DOHH2 (cell line): ENCODE measurements at regions not wholly inside any gene's neighbourhood (a gene's known extent, or its start where the extent isn't known, plus 50 kb on each side); places are given as distances from the start of the nearest gene placed in this dataset.

Experiments used
- H3F3A ChIP-seq: fragments of 200-600 bp; sonication (generic), shearing (Covaris generic); 2 replicates; pipeline ENCODE4 v1.6.0; 2016; ENCODE audit warnings: antibody characterized with exemption, mild to moderate bottlenecking; ENCODE audit not compliant: control insufficient read depth, insufficient read depth
- H3K27ac ChIP-seq: fragments of 200-600 bp; sonication (generic); 2 replicates; pipeline ENCODE4 v1.5.1; 2014; ENCODE audit warnings: low read depth, mild to moderate bottlenecking, low read length, moderate library complexity
- H3K27me3 ChIP-seq: fragments of 200-600 bp; sonication (generic); 2 replicates; pipeline ENCODE4 v1.6.1; 2014; ENCODE audit warnings: mild to moderate bottlenecking, low read length, mixed read lengths; ENCODE audit not compliant: control insufficient read depth
- H3K36me3 ChIP-seq: fragments of 200-600 bp; sonication (generic); 2 replicates; pipeline ENCODE4 v1.6.1; 2014; ENCODE audit warnings: mild to moderate bottlenecking, low read length, moderate library complexity, mixed read lengths; ENCODE audit not compliant: control insufficient read depth
- H3K4me1 ChIP-seq: fragments of 200-600 bp; sonication (generic); 2 replicates; pipeline ENCODE4 v1.6.1; 2014; ENCODE audit warnings: mild to moderate bottlenecking, low read length, mixed read lengths; ENCODE audit not compliant: control insufficient read depth
- H3K4me2 ChIP-seq: fragments of 200-600 bp; sonication (generic); 2 replicates; pipeline ENCODE4 v1.6.0; 2014; ENCODE audit warnings: mild to moderate bottlenecking, low read length, moderate library complexity
- H3K4me3 ChIP-seq: fragments of 200-600 bp; sonication (generic); 2 replicates; pipeline ENCODE4 v1.5.1; 2014; ENCODE audit warnings: mild to moderate bottlenecking, low read length, mixed read lengths
- H3K79me2 ChIP-seq: fragments of 200-600 bp; sonication (generic); 2 replicates; pipeline ENCODE4 v1.6.1; 2014; ENCODE audit warnings: mild to moderate bottlenecking, low read length, mixed read lengths; ENCODE audit not compliant: control insufficient read depth
- H3K9me2 ChIP-seq: fragments of 200-600 bp; sonication (generic); replicated peaks from 2 replicates; pipeline ENCODE4 v1.6.1; 2014; ENCODE audit warnings: mild to moderate bottlenecking, low read length, mixed read lengths; ENCODE audit not compliant: control insufficient read depth
- H3K9me3 ChIP-seq: fragments of 200-600 bp; sonication (generic); 2 replicates; pipeline ENCODE4 v1.6.1; 2014; ENCODE audit warnings: antibody characterized with exemption, low read length, mixed read lengths; ENCODE audit not compliant: control insufficient read depth, insufficient read depth
- H4K20me1 ChIP-seq: fragments of 200-600 bp; sonication (generic); 2 replicates; pipeline ENCODE4 v1.6.0; 2014; ENCODE audit warnings: low read depth, mild to moderate bottlenecking, antibody characterized with exemption, low read length, moderate library complexity; ENCODE audit not compliant: control insufficient read depth, insufficient read depth
- CTCF ChIP-seq: fragments of 200-600 bp; sonication (generic); IDR thresholded peaks from one replicate; pipeline ENCODE4 v1.5.1; 2014; ENCODE audit warnings: antibody characterized with exemption, mild to moderate bottlenecking, low read depth, low read length; ENCODE audit not compliant: poor library complexity, severe bottlenecking
- EZH2phosphoT487 ChIP-seq: fragments of 200-600 bp; sonication (generic); IDR thresholded peaks from 2 replicates; pipeline ENCODE4 v1.6.1; 2017; ENCODE audit warnings: borderline replicate concordance, mild to moderate bottlenecking, antibody characterized with exemption, low read length, moderate library complexity, mixed read lengths

GRCh38 chr3:118412503-118412902 lies 622.1 kb downstream of the IGSF11 start:
- no peaks in the 10 kb centered on the region for H4K20me1 ChIP-seq
- H3F3A ChIP-seq, result no peaks in the 10 kb centered on the region
- H3K9me3 ChIP-seq, result no peaks in the 10 kb centered on the region
- H3K4me1 ChIP-seq, result no peaks in the 10 kb centered on the region
- H3K9me2 ChIP-seq, result no peaks in the 10 kb centered on the region
- TF ChIP-seq CTCF (no peak), EZH2phosphoT487 (no peak)
- no peak overlapping the region for H3K27ac ChIP-seq
- H3K36me3 ChIP-seq, result no peaks in the 10 kb centered on the region
- no peak overlapping the region for H3K4me2 ChIP-seq
- H3K27me3 ChIP-seq, result no peaks in the 10 kb centered on the region
- H3K79me2 ChIP-seq, result no peaks in the 10 kb centered on the region
- no peak overlapping the region for H3K4me3 ChIP-seq

- no peak for TF ChIP-seq EZH2phosphoT487
- no peak for TF ChIP-seq CTCF
- no peaks in the 10 kb centered on the region for H3K9me3 ChIP-seq
- no peak overlapping the region for H3K4me2 ChIP-seq
Measured at GRCh38 chr3:118425272-118425837, 609.3 kb downstream of the IGSF11 start.

GRCh38 chr3:118433825-118434224 lies 600.8 kb downstream of the IGSF11 start:
- Histone ChIP-seq H3K4me1 (no peaks in the 10 kb centered on the region), H4K20me1 (no peaks in the 10 kb centered on the region), H3K9me2 (no peaks in the 10 kb centered on the region), H3K27ac (no peak overlapping the region), H3K4me2 (no peak overlapping the region), H3K9me3 (no peaks in the 10 kb centered on the region), H3K79me2 (no peaks in the 10 kb centered on the region), H3F3A (no peaks in the 10 kb centered on the region), H3K27me3 (no peaks in the 10 kb centered on the region), H3K36me3 (no peaks in the 10 kb centered on the region), H3K4me3 (no peak overlapping the region)
- TF ChIP-seq EZH2phosphoT487 (no peak), CTCF (no peak)

More at GRCh38 chr3:118425272-118425837, 609.3 kb downstream of the IGSF11 start:
- Histone ChIP-seq H3K4me1 (no peaks in the 10 kb centered on the region), H3K9me2 (no peaks in the 10 kb centered on the region), H3K79me2 (no peaks in the 10 kb centered on the region), H4K20me1 (no peaks in the 10 kb centered on the region), H3K27ac (no peak overlapping the region), H3F3A (no peaks in the 10 kb centered on the region), H3K4me3 (no peak overlapping the region), H3K36me3 (no peaks in the 10 kb centered on the region), H3K27me3 (no peaks in the 10 kb centered on the region)
